Mucosa of descending colon (tissue), 3 donors: ENCODE measurements at regions not wholly inside any gene's neighbourhood (a gene's known extent, or its start where the extent isn't known, plus 50 kb on each side); places are given as distances from the start of the nearest gene placed in this dataset.

Source experiments
- ATAC-seq: fragments of 200-7000 bp; cut with Tn5 transposase; one replicate; pipeline ENCODE4 v1.9.1; 2020; ENCODE audit warnings: mild to moderate bottlenecking, moderate library complexity
- DNase-seq, 3 donors: peaks; one replicate each; pipeline ENCODE4 v3.0.0-alpha.2; 2020
- H3K36me3 ChIP-seq: fragments of 200-600 bp; one replicate; pipeline ENCODE4 v1.8.0; 2021; ENCODE audit warnings: low read depth, mild to moderate bottlenecking
- H3K4me1 ChIP-seq: fragments of 200-600 bp; one replicate; pipeline ENCODE4 v1.8.0; 2021; ENCODE audit warnings: low read depth, mild to moderate bottlenecking
- H3K4me3 ChIP-seq: fragments of 200-600 bp; one replicate; pipeline ENCODE4 v1.8.0; 2021; ENCODE audit warnings: mild to moderate bottlenecking
- H3K9me3 ChIP-seq: fragments of 200-600 bp; one replicate; pipeline ENCODE4 v1.8.0; 2021; ENCODE audit warnings: mild to moderate bottlenecking
- CTCF ChIP-seq: fragments of 200-600 bp; IDR thresholded peaks from one replicate; pipeline ENCODE4 v1.8.0; 2022; ENCODE audit warnings: antibody characterized with exemption, mild to moderate bottlenecking
- intact Hi-C, 2 donors: fragments of 100-400 bp; cut with DNase I in 1 of 2; cut with micrococcal nuclease in 1 of 2; formaldehyde crosslinking; loops; one replicate each; pipeline versions ENCODE4 v1.11.0 to v1.11.1; 2022; cut with DNase I, micrococcal nuclease
- donor health status: DM: no; HTN: no; CAD: no; lungs with moderate emphysema.
- donor health status: DM: no; HTN: no; CAD: no.
- donor health status: DM: no; HTN: yes; CAD: no.

DNA sequence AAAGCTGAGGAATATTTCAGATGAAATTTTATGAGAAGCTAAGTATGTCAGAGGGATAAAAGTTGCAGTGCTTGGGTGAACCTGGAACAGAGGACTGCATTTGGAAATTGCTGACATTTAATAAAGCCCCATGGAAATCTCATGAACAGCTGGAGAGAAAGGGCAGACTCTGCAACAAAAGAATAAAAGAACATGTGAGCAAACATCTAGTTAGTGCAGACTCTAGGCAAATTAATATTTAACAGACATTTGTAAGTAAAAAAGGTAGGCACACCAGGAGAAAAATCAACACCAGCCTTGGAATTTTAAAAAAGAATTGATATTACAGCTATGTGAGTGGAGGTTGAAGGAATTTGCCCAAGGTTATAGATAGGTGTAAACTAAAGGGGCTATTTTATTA, 114.6 kb upstream of the PUDP start:
- intact Hi-C loops, result no loop called here

GRCh38 chrX:7261672-7262332, 113.8 kb upstream of the PUDP start:
- intact Hi-C loops, result no loop called here
- no peak for ATAC-seq
- DNase-seq, result no peak
- no peaks in the 10 kb centered on the region for H3K9me3 ChIP-seq
- H3K36me3 ChIP-seq, result no peaks in the 10 kb centered on the region
- H3K4me1 ChIP-seq, result no peaks in the 10 kb centered on the region
- H3K4me3 ChIP-seq, result no peak overlapping the region
- TF ChIP-seq CTCF, result no peak

More for the DNA sequence above, 114.6 kb upstream of the PUDP start:
- Histone ChIP-seq H3K4me3 (no peak overlapping the region), H3K4me1 (no peaks in the 10 kb centered on the region), H3K9me3 (no peaks in the 10 kb centered on the region), H3K36me3 (no peaks in the 10 kb centered on the region)
- TF ChIP-seq CTCF, result no peak
- DNase-seq (no peak), ATAC-seq (no peak)

DNA sequence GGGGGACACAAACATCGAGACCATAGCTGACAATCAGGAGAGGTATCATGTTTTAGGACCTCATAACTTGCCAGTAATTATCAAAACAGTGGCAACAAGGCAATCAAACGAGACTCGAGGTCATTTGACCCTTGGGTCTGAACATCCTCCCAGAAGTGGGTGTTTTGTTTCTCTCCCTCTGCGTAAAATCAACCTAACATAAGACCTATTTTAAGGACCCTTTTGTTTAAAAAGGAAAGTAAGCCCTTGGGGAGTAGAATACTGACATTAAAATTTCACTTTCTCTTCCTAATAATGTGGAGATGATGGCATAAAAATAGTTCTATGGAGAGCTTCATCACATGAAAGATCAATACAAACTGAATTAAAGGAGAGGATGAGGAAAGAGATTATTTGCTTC, 106.2 kb upstream of the PUDP start:
- ATAC-seq (no peak), DNase-seq (no peak)
- intact Hi-C loops, result no loop called here
- Histone ChIP-seq H3K4me3 (no peak overlapping the region), H3K4me1 (no peaks in the 10 kb centered on the region), H3K9me3 (no peaks in the 10 kb centered on the region), H3K36me3 (no peaks in the 10 kb centered on the region)
- TF ChIP-seq CTCF, result no peak

GRCh38 chrX:7253565-7253964, 105.6 kb upstream of the PUDP start:
- intact Hi-C loops, result no loop called here
- no peaks in the 10 kb centered on the region for H3K9me3 ChIP-seq
- H3K4me1 ChIP-seq, result no peaks in the 10 kb centered on the region
- H3K36me3 ChIP-seq, result no peaks in the 10 kb centered on the region
- DNase-seq, result no peak
- no peak for TF ChIP-seq CTCF
- no peak for ATAC-seq
- H3K4me3 ChIP-seq, result no peak overlapping the region

DNA sequence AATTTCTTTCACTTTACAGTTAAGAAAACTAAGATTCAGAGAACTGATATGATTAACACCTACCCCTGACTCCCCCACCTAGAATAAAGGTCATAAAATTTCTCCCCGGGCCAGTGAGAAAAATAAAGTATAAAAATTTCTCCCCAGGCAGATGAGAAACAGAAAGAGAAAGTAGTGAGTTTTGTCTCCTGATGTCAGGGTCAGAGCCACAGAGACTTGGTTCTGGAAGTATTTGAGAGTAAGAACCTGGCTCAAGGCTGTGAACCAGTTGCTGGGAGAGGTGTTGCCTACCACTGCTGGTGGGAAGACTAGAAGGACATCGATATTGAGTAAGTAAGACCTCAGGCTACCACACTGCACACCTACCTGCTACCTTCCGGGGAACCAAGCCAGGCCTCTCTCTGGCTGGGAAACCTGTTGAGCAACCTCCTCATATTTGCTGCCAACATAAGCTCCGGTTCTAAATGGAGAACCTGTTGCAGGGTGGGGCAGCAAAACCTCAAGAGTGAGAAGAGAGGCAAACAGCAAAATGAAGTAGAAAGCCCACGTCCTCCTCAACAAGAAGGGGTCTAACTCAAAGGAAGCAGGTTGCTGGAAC, 104.2 kb upstream of the PUDP start:
- TF ChIP-seq CTCF, result no peak
- peak; percentile 94 for ATAC-seq
- peak; percentile 39 to 60 (median 55) for DNase-seq
- no peaks in the 10 kb centered on the region for H3K36me3 ChIP-seq
- no peaks in the 10 kb centered on the region for H3K4me1 ChIP-seq
- no peak overlapping the region for H3K4me3 ChIP-seq
- no peaks in the 10 kb centered on the region for H3K9me3 ChIP-seq
- intact Hi-C loops, result no loop called here

GRCh38 chrX:7247346-7247745, 99.4 kb upstream of the PUDP start:
- Histone ChIP-seq H3K36me3 (no peaks in the 10 kb centered on the region), H3K4me1 (no peaks in the 10 kb centered on the region), H3K9me3 (no peaks in the 10 kb centered on the region), H3K4me3 (no peak overlapping the region)
- TF ChIP-seq CTCF, result no peak
- intact Hi-C loops, result no loop called here
- no peak for DNase-seq
- no peak for ATAC-seq
